ENCODE measurements at regions not wholly inside any gene's neighbourhood (a gene's known extent, or its start where the extent isn't known, plus 50 kb on each side); places are given as distances from the start of the nearest gene placed in this dataset.

DNA sequence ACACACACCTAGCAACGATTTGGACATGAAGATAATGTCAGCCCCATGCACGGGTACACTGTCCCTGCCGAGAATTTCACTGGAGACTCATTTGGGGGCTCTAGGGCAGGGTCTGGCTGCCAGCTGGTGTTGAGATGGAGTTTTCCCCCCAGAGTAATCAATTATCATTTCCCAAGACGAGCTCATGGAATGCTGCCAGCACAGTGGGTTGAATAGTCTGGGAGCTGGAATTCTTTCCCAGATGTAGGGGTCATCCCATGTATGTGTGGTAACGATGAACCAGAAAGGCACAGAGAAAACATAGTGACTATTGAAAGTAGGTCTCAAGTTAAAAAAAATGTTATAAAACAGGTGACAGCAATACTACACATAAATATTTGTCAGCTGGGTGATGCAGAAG, 579.9 kb downstream of the MAFB start:
- DNase-seq (ENCODE audit: low spot score), result no peak

DNA sequence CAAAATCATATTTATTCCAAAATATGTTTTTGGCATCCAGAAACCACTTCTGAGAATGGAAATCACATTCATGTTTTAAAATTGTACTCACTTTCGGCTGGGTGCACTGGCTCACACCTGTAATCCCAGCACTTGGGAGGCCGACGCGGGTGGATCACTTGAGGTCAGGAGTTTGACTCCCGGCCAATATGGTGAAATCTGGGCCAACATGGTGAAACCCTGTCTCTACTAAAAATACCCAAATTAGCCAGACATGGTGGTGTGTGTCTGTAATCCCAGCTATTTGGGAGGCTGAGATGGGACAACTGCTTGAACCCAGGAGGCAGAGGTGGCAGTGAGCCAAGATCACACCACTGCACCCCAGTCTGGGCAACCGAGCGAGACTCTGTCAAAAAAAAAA, 580.7 kb downstream of the MAFB start:
- Histone ChIP-seq H3K4me1 (ENCODE audit: insufficient read depth) (no peaks in the 10 kb centered on the region), H3K4me3 (no peak overlapping the region), H3K27ac (no peak overlapping the region), H3K9me3 (ENCODE audit: low read depth) (no peaks in the 10 kb centered on the region), H3K79me2 (no peaks in the 10 kb centered on the region), H2AFZ (no peak overlapping the region), H3K27me3 (no peaks in the 10 kb centered on the region), H4K20me1 (ENCODE audit: insufficient read depth, poor library complexity, severe bottlenecking) (no peaks in the 10 kb centered on the region), H3K4me2 (no peak overlapping the region), H3K36me3 (replicated peaks; ENCODE audit: insufficient read depth, low read depth) (no peaks in the 10 kb centered on the region), H3K9me2 (replicated peaks; ENCODE audit: insufficient read depth) (no peaks in the 10 kb centered on the region)
- WGBS (ENCODE audit: low lambda C conversion rate, missing lambda C conversion rate), result 97% methylated on average over 7 of the region's 7 CpGs
- DNase-seq (ENCODE audit: low spot score), result no peak
- TF ChIP-seq, protein P1, sequence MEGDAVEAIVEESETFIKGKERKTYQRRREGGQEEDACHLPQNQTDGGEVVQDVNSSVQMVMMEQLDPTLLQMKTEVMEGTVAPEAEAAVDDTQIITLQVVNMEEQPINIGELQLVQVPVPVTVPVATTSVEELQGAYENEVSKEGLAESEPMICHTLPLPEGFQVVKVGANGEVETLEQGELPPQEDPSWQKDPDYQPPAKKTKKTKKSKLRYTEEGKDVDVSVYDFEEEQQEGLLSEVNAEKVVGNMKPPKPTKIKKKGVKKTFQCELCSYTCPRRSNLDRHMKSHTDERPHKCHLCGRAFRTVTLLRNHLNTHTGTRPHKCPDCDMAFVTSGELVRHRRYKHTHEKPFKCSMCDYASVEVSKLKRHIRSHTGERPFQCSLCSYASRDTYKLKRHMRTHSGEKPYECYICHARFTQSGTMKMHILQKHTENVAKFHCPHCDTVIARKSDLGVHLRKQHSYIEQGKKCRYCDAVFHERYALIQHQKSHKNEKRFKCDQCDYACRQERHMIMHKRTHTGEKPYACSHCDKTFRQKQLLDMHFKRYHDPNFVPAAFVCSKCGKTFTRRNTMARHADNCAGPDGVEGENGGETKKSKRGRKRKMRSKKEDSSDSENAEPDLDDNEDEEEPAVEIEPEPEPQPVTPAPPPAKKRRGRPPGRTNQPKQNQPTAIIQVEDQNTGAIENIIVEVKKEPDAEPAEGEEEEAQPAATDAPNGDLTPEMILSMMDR (IDR thresholded peaks at IDR 0.05; ENCODE audit: poor library complexity), result no peak
- TF ChIP-seq EZH2 (IDR thresholded peaks at IDR 0.05; ENCODE audit: borderline replicate concordance), result no peak
- no peak for TF ChIP-seq EZH2phosphoT487 (IDR thresholded peaks at IDR 0.05; ENCODE audit: low read depth, severe bottlenecking, unreplicated experiment)

More for the DNA sequence above, 579.9 kb downstream of the MAFB start:
- Histone ChIP-seq H3K79me2 (no peaks in the 10 kb centered on the region), H3K4me1 (ENCODE audit: insufficient read depth) (no peaks in the 10 kb centered on the region), H3K27ac (no peak overlapping the region), H4K20me1 (ENCODE audit: insufficient read depth, poor library complexity, severe bottlenecking) (no peaks in the 10 kb centered on the region), H3K36me3 (replicated peaks; ENCODE audit: insufficient read depth, low read depth) (no peaks in the 10 kb centered on the region), H3K27me3 (no peaks in the 10 kb centered on the region), H2AFZ (no peak overlapping the region), H3K9me3 (ENCODE audit: low read depth) (no peaks in the 10 kb centered on the region), H3K4me3 (no peak overlapping the region), H3K9me2 (replicated peaks; ENCODE audit: insufficient read depth) (no peaks in the 10 kb centered on the region), H3K4me2 (no peak overlapping the region)
- 67% methylated on average over 5 of the region's 5 CpGs for WGBS (ENCODE audit: low lambda C conversion rate, missing lambda C conversion rate)
- no peak for TF ChIP-seq EZH2phosphoT487 (IDR thresholded peaks at IDR 0.05; ENCODE audit: low read depth, severe bottlenecking, unreplicated experiment)
- TF ChIP-seq, protein P1 (IDR thresholded peaks at IDR 0.05; ENCODE audit: poor library complexity), result no peak
- no peak for TF ChIP-seq EZH2 (IDR thresholded peaks at IDR 0.05; ENCODE audit: borderline replicate concordance)

DNA sequence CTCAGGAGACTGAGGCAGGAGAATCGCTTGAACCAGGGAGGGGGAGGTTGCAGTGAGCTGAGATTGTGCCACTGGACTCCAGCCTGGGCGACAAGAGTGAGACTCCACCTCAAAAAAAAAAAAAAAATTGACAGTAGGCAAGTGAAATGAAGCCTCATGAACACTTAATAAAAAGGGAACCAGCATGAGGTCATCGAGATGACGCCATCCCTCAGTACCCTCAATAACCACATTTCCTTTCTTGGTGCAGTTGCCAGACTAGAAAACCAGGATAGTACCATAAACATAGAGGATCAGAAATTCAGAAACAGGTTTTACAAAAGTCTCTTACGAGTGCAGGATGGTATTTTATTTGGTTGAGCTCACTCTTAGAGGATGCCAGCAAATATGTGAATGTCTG, 584.1 kb downstream of the MAFB start:
- no peaks in the 10 kb centered on the region for H3K36me3 ChIP-seq (replicated peaks; ENCODE audit: insufficient read depth, low read depth)
- H4K20me1 ChIP-seq (ENCODE audit: insufficient read depth, poor library complexity, severe bottlenecking), result no peaks in the 10 kb centered on the region
- H3K4me3 ChIP-seq, result no peak overlapping the region
- no peak overlapping the region for H3K4me2 ChIP-seq
- H3K9me2 ChIP-seq (replicated peaks; ENCODE audit: insufficient read depth), result no peaks in the 10 kb centered on the region
- no peaks in the 10 kb centered on the region for H3K79me2 ChIP-seq
- H3K27ac ChIP-seq, result no peak overlapping the region
- WGBS (ENCODE audit: low lambda C conversion rate, missing lambda C conversion rate), result 95% methylated on average over 5 of the region's 5 CpGs
- DNase-seq (ENCODE audit: low spot score), result no peak
- no peak overlapping the region for H2AFZ ChIP-seq
- H3K9me3 ChIP-seq (ENCODE audit: low read depth), result no peaks in the 10 kb centered on the region
- H3K4me1 ChIP-seq (ENCODE audit: insufficient read depth), result no peaks in the 10 kb centered on the region
- no peaks in the 10 kb centered on the region for H3K27me3 ChIP-seq
- no peak for TF ChIP-seq EZH2phosphoT487 (IDR thresholded peaks at IDR 0.05; ENCODE audit: low read depth, severe bottlenecking, unreplicated experiment)
- TF ChIP-seq, protein P1 (IDR thresholded peaks at IDR 0.05; ENCODE audit: poor library complexity), result no peak

DNA sequence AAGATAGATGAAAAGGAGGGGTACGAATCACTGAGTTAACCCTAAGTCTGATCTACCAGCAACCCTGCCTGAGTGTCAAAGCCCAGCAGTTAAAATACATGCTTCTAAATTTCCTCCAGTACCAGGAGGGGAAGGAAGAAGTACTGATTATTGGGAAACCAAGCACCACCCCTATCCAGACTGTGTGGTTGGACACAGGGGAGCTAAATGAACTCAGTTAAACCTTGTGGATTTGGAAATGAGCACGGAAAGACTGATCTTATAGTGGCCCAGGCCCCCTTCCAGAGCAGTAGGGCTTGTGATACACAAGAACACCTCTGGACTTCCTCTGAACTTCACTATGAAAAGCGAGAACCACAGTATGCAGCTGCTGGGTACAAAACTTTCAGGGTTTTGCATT, 585.6 kb downstream of the MAFB start:
- TF ChIP-seq EZH2phosphoT487 (IDR thresholded peaks at IDR 0.05; ENCODE audit: low read depth, severe bottlenecking, unreplicated experiment) (no peak), EZH2 (IDR thresholded peaks at IDR 0.05; ENCODE audit: borderline replicate concordance) (no peak)
- TF ChIP-seq, protein P1 (IDR thresholded peaks at IDR 0.05; ENCODE audit: poor library complexity), result no peak
- 88% methylated on average over 3 of the region's 3 CpGs for WGBS (ENCODE audit: low lambda C conversion rate, missing lambda C conversion rate)

More for the DNA sequence above, 585.6 kb downstream of the MAFB start:
- no peaks in the 10 kb centered on the region for H4K20me1 ChIP-seq (ENCODE audit: insufficient read depth, poor library complexity, severe bottlenecking)
- no peak overlapping the region for H2AFZ ChIP-seq
- no peak for DNase-seq (ENCODE audit: low spot score)
- H3K4me2 ChIP-seq, result no peak overlapping the region
- H3K27me3 ChIP-seq, result no peaks in the 10 kb centered on the region
- H3K36me3 ChIP-seq (replicated peaks; ENCODE audit: insufficient read depth, low read depth), result no peaks in the 10 kb centered on the region
- H3K27ac ChIP-seq, result no peak overlapping the region
- no peaks in the 10 kb centered on the region for H3K9me2 ChIP-seq (replicated peaks; ENCODE audit: insufficient read depth)
- no peaks in the 10 kb centered on the region for H3K9me3 ChIP-seq (ENCODE audit: low read depth)
- no peak overlapping the region for H3K4me3 ChIP-seq
- no peaks in the 10 kb centered on the region for H3K79me2 ChIP-seq
- no peaks in the 10 kb centered on the region for H3K4me1 ChIP-seq (ENCODE audit: insufficient read depth)
